Body of pancreas (tissue), 4 donors: ENCODE measurements at regions not wholly inside any gene's neighbourhood (a gene's known extent, or its start where the extent isn't known, plus 50 kb on each side); places are given as distances from the start of the nearest gene placed in this dataset.
"Not testable (repeated sequence)": the region's sequence is repeated elsewhere in the genome, so short reads cannot be mapped to it uniquely, and the experiment has no call there.

Source experiments
- ATAC-seq: fragments of 150-250 bp; one replicate; pipeline ENCODE4 v1.9.1; 2016
- DNase-seq, 4 donors: peaks; one replicate each; pipeline ENCODE4 v3.0.0-alpha.2; 2019
- H3K27ac ChIP-seq, 4 donors: fragments of 200-600 bp; sonication (generic); 1 replicate in 3 of 4; 2 replicates in 1 of 4; pipeline versions ENCODE4 v1.5.1 to v1.6.1; 2016 to 2019; ENCODE audit warnings: mild to moderate bottlenecking in 1 of 4, mixed read lengths in 1 of 4, moderate library complexity in 1 of 4
- H3K27me3 ChIP-seq, 2 donors: fragments of 200-600 bp; sonication (generic); one replicate each; pipeline ENCODE4 v1.6.0; 2016; ENCODE audit warnings: mild to moderate bottlenecking in 1 of 2
- H3K36me3 ChIP-seq, 2 donors: fragments of 200-600 bp; sonication (generic); replicated peaks in 1 of 2; 2 replicates each; pipeline ENCODE4 v1.5.1; 2016; ENCODE audit warnings: low read depth in 2 of 2; ENCODE audit not compliant: insufficient read depth in 1 of 2
- H3K4me1 ChIP-seq: fragments of 200-600 bp; sonication (generic); one replicate; pipeline ENCODE4 v1.6.0; 2016
- H3K4me3 ChIP-seq, 2 donors: fragments of 200-600 bp; sonication (generic); 1 replicate in 1 of 2; 2 replicates in 1 of 2; pipeline ENCODE4 v1.5.1; 2016 to 2019
- H3K9me3 ChIP-seq, 3 donors: fragments of 200-600 bp; sonication (generic); 1 replicate in 2 of 3; 2 replicates in 1 of 3; pipeline ENCODE4 v1.5.1; 2016
- CTCF ChIP-seq, 7 experiments: fragments of 450-650 bp in 4 of 7; fragments of 200-600 bp in 3 of 7; sonication (generic) in 3 of 7; IDR thresholded peaks; one replicate each; pipeline ENCODE4 v1.5.1; 2016 to 2019; ENCODE audit warnings: antibody characterized with exemption in 7 of 7
- WGBS, 2 donors: methylation state at CpG; one replicate each; pipeline ENCODE4 v1.1.5; 2017; 5-methylcytosine and 5-hydroxymethylcytosine counted together
- intact Hi-C: fragments of 100-400 bp; cut with DNase I; formaldehyde crosslinking; loops from one replicate; pipeline ENCODE4 v1.15.1; 2023

GRCh38 chr2:94576486-94576885 is 294.7 kb upstream of the TEKT4 start:
- H3K4me3 ChIP-seq, H3K9me3 ChIP-seq, H3K27ac ChIP-seq, H3K27me3 ChIP-seq, intact Hi-C loops, H3K36me3 ChIP-seq, H3K4me1 ChIP-seq, DNase-seq, ATAC-seq: not testable (repeated sequence)
- 50 to 69% methylated on average over 4 of the region's 4 CpGs for WGBS, 2 donors

- ATAC-seq, intact Hi-C loops, DNase-seq, H3K36me3 ChIP-seq, H3K27ac ChIP-seq, H3K27me3 ChIP-seq, H3K4me1 ChIP-seq, H3K9me3 ChIP-seq, H3K4me3 ChIP-seq: not testable (repeated sequence)
- 66 to 74% methylated on average over 4 to 5 of the region's 10 CpGs for WGBS, 2 donors
These were observed 294.1 kb upstream of the TEKT4 start for GRCh38 chr2:94577160-94577559.

DNA sequence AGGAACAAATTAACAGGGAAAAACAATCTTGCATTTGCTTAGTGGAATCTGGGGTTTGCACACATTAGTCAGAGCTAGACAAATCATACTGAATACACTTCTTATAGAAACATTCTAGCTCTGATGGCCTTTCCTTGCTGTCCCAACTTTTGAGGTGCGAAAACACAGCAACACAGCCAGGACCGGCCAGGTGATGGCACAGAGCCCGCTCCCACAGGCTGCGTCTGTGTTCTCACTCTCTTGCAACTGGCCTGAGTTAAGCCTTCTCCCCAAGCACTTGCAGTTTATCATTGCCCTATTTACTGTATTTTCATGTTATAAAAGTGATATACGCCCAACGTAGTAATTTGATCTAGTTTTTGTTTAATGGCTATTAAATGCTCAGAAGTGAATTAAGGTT is 292.0 kb upstream of the TEKT4 start:
- H3K27ac ChIP-seq, result peak overlapping the region in 3 of 4 donors; percentile 4 to 49 (median 45)

GRCh38 chr2:94583081-94583723 is 288.0 kb upstream of the TEKT4 start:
- H3K4me3 ChIP-seq, H3K27me3 ChIP-seq, H3K9me3 ChIP-seq, ATAC-seq, intact Hi-C loops, H3K36me3 ChIP-seq, H3K4me1 ChIP-seq: not testable (repeated sequence)
- 37 to 46% methylated on average over 8 of the region's 8 CpGs for WGBS, 2 donors
- DNase-seq, result peak in 3 of 4 donors; percentile 13 to 41 (median 33)
- H3K27ac ChIP-seq, result peak overlapping the region in 1 of 4 donors; percentile 54

More for the DNA sequence above, 292.0 kb upstream of the TEKT4 start:
- H3K9me3 ChIP-seq, intact Hi-C loops, H3K36me3 ChIP-seq, H3K27me3 ChIP-seq, H3K4me1 ChIP-seq, H3K4me3 ChIP-seq: not testable (repeated sequence)
- ATAC-seq (peak; percentile 45), DNase-seq (peak; percentile 85 to 93 (median 90))
- 43 to 45% methylated on average over 6 of the region's 6 CpGs for WGBS, 2 donors

- DNase-seq, H3K27me3 ChIP-seq, H3K27ac ChIP-seq, H3K4me3 ChIP-seq, H3K36me3 ChIP-seq, intact Hi-C loops, ATAC-seq, H3K9me3 ChIP-seq, H3K4me1 ChIP-seq: not testable (repeated sequence)
- WGBS, 2 donors, result 67 to 78% methylated on average over 1 of the region's 1 CpG
These were observed 286.7 kb upstream of the TEKT4 start for GRCh38 chr2:94584569-94584968.

- H3K27me3 ChIP-seq, ATAC-seq, H3K9me3 ChIP-seq, intact Hi-C loops, H3K4me1 ChIP-seq, H3K36me3 ChIP-seq, H3K27ac ChIP-seq, H3K4me3 ChIP-seq: not testable (repeated sequence)
- peak; percentile 40 to 61 (median 47) for DNase-seq
- WGBS, 2 donors, result 36 to 41% methylated on average over 9 to 14 of the region's 14 CpGs
- peak; percentile 49 to 60 (median 51) for TF ChIP-seq CTCF (IDR thresholded peaks at IDR 0.05)
These were observed 284.9 kb upstream of the TEKT4 start for GRCh38 chr2:94586032-94586982.

DNA sequence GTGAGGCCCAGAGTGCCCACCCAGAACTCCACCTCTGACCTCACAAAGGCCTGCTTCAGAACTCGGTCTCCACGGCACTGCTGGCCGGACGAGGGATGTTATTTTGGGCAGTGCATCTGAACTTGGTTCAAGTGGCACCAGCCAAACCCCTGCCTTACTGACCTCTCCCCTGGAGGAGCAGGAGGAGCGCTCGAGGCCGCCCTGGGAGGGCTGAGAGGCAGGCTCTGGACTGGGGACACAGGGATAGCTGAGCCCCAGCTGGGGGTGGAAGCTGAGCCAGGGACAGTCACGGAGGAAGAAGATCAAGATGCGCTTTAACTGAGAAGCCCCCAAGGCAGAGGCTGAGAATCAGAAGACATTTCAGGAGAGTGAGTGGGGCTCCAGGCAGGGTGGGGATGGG is 284.2 kb upstream of the TEKT4 start:
- H3K27me3 ChIP-seq, H3K4me3 ChIP-seq, H3K27ac ChIP-seq, H3K36me3 ChIP-seq, H3K9me3 ChIP-seq, DNase-seq, intact Hi-C loops, H3K4me1 ChIP-seq, ATAC-seq: not testable (repeated sequence)
- 69 to 70% methylated on average over 5 to 8 of the region's 9 CpGs for WGBS, 2 donors

DNA sequence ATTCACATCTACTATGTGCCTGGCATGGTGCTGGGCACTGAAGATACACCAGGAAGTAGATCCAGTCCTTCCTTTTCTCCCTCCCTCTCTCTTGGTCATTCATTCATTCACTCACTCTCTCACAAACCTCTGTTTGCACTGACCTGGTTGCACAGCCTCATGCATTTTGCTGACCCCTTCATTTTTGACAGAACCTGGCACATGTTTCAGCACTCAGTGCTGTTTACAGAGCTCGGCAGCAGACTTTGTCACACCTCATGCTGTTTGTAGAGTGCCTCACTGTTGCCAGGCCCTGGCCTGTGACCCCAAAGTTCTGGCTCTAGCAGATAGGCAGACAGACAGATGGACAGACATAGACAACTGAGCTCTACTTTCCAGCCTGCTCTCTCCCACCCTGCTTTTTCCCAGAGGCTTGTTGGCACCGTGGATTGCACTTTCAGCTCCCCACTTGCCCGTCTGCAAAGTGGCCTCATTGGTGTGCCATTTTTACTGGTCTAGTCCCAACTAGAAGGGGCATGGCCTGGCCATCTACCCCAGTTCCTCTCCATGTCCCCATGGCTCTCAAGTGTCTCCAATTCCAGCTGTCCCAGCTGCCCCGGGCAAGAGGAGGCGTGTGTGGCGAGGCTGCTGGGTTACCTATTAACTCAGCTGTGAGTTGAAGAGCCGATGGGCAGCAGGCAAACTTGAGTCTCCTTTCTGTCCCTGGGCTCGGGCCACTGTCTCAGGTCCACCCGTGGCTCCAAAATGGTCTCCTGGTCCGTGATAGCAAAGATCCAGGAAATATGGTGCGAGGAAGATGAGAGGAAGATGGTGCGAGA is 277.0 kb upstream of the TEKT4 start:
- H3K4me3 ChIP-seq, H3K9me3 ChIP-seq, ATAC-seq, H3K4me1 ChIP-seq, intact Hi-C loops, H3K27ac ChIP-seq, H3K27me3 ChIP-seq, DNase-seq, H3K36me3 ChIP-seq: not testable (repeated sequence)
- 68 to 71% methylated on average over 11 to 12 of the region's 12 CpGs for WGBS, 2 donors

GRCh38 chr2:94595956-94596355 is 275.3 kb upstream of the TEKT4 start:
- H3K27me3 ChIP-seq, H3K4me1 ChIP-seq, H3K9me3 ChIP-seq, DNase-seq, H3K36me3 ChIP-seq, ATAC-seq, H3K27ac ChIP-seq, H3K4me3 ChIP-seq, intact Hi-C loops: not testable (repeated sequence)
- WGBS, 2 donors, result 79 to 82% methylated on average over 6 of the region's 6 CpGs

- peak in 1 of 4 donors; percentile 56 for DNase-seq
- ATAC-seq, H3K4me3 ChIP-seq, H3K9me3 ChIP-seq, H3K4me1 ChIP-seq, H3K36me3 ChIP-seq, intact Hi-C loops, H3K27me3 ChIP-seq, H3K27ac ChIP-seq: not testable (repeated sequence)
- 24 to 38% methylated on average over 4 to 9 of the region's 9 CpGs for WGBS, 2 donors
These were observed 273.0 kb upstream of the TEKT4 start for GRCh38 chr2:94598075-94598713.
